ENCODE measurements at regions not wholly inside any gene's neighbourhood (a gene's known extent, or its start where the extent isn't known, plus 50 kb on each side); places are given as distances from the start of the nearest gene placed in this dataset.

- H4K20me1 ChIP-seq (ENCODE audit: control insufficient read depth, insufficient read depth), result no peaks in the 10 kb centered on the region
- H2AFZ ChIP-seq (ENCODE audit: control insufficient read depth, low read depth, low read length), result no peak overlapping the region
- ATAC-seq, result no peak
- no peaks in the 10 kb centered on the region for H3K9me3 ChIP-seq (replicated peaks; ENCODE audit: control insufficient read depth, insufficient read depth, low read length)
- ChIA-PET POLR2A (no interaction called here), SMC1A (ENCODE audit: uncharacterized antibody, unreplicated experiment) (no interaction called here), RAD21 (ENCODE audit: unreplicated experiment) (no interaction called here), CTCF (no interaction called here)
- TF ChIP-seq EP300 (IDR thresholded peaks at IDR 0.05; ENCODE audit: borderline replicate concordance in 1 of 2, control insufficient read depth in 1 of 2, low read depth in 2 of 2, low read length in 2 of 2), result no peak
- no peak for TF ChIP-seq GATAD2B (conservative IDR thresholded peaks at IDR 0.05; ENCODE audit: low read depth)
- TF ChIP-seq SMAD5 (IDR thresholded peaks at IDR 0.05; ENCODE audit: low read depth), result no peak
- TF ChIP-seq SMAD1 (IDR thresholded peaks at IDR 0.05; ENCODE audit: low read depth, partially characterized antibody), result no peak
- no peak for TF ChIP-seq HDAC6 (IDR thresholded peaks at IDR 0.05; ENCODE audit: unreplicated experiment)
- TF ChIP-seq RELA (IDR thresholded peaks at IDR 0.05; ENCODE audit: borderline replicate concordance, partially characterized antibody), result no peak
- no peak for TF ChIP-seq JUNB (IDR thresholded peaks at IDR 0.05)
- TF ChIP-seq, protein P1, sequence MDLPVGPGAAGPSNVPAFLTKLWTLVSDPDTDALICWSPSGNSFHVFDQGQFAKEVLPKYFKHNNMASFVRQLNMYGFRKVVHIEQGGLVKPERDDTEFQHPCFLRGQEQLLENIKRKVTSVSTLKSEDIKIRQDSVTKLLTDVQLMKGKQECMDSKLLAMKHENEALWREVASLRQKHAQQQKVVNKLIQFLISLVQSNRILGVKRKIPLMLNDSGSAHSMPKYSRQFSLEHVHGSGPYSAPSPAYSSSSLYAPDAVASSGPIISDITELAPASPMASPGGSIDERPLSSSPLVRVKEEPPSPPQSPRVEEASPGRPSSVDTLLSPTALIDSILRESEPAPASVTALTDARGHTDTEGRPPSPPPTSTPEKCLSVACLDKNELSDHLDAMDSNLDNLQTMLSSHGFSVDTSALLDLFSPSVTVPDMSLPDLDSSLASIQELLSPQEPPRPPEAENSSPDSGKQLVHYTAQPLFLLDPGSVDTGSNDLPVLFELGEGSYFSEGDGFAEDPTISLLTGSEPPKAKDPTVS (IDR thresholded peaks at IDR 0.05; ENCODE audit: low read depth, low read length), result no peak
- no peak for TF ChIP-seq SUPT20H (IDR thresholded peaks at IDR 0.05; ENCODE audit: borderline replicate concordance, control insufficient read depth, low read depth, low read length)
- TF ChIP-seq ZSCAN29 (IDR thresholded peaks at IDR 0.05), result no peak
- no peak for TF ChIP-seq ATF2 (IDR thresholded peaks at IDR 0.05; ENCODE audit: low read length)
- no peak for TF ChIP-seq NR2F1 (conservative IDR thresholded peaks at IDR 0.05)
- TF ChIP-seq FOS (IDR thresholded peaks at IDR 0.05; ENCODE audit: borderline replicate concordance, extremely low read depth, insufficient read length), result no peak
- TF ChIP-seq POU2F2 (IDR thresholded peaks at IDR 0.05; ENCODE audit: borderline replicate concordance, low read depth, low read length), result no peak
- TF ChIP-seq, protein P2, sequence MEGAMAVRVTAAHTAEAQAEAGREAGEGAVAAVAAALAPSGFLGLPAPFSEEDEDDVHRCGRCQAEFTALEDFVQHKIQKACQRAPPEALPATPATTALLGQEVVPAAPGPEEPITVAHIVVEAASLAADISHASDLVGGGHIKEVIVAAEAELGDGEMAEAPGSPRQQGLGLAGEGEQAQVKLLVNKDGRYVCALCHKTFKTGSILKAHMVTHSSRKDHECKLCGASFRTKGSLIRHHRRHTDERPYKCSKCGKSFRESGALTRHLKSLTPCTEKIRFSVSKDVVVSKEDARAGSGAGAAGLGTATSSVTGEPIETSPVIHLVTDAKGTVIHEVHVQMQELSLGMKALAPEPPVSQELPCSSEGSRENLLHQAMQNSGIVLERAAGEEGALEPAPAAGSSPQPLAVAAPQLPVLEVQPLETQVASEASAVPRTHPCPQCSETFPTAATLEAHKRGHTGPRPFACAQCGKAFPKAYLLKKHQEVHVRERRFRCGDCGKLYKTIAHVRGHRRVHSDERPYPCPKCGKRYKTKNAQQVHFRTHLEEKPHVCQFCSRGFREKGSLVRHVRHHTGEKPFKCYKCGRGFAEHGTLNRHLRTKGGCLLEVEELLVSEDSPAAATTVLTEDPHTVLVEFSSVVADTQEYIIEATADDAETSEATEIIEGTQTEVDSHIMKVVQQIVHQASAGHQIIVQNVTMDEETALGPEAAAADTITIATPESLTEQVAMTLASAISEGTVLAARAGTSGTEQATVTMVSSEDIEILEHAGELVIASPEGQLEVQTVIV (IDR thresholded peaks at IDR 0.05; ENCODE audit: borderline replicate concordance, partially characterized antibody), result no peak
- TF ChIP-seq PAX5 (IDR thresholded peaks at IDR 0.05; ENCODE audit: borderline replicate concordance, low read depth, low read length), result no peak
- no peak overlapping the region for H3K4me2 ChIP-seq (ENCODE audit: control insufficient read depth, insufficient read depth)
- H3K79me2 ChIP-seq (ENCODE audit: control insufficient read depth, insufficient read depth, low read length), result no peaks in the 10 kb centered on the region
- H3K27ac ChIP-seq (ENCODE audit: control insufficient read depth, insufficient read depth), result no peak overlapping the region
- no peaks in the 10 kb centered on the region for H3K36me3 ChIP-seq (ENCODE audit: control insufficient read depth in 2 of 2, insufficient read depth in 2 of 2, low read length in 1 of 2)
- H3K27me3 ChIP-seq (replicated peaks in 1 of 2; ENCODE audit: control insufficient read depth in 2 of 2, insufficient read depth in 2 of 2, low read length in 1 of 2), result no peaks in the 10 kb centered on the region
- DNase-seq (ENCODE audit: low read depth, low spot score), result no peak
- FAIRE-seq, result no peak
- H3K9ac ChIP-seq (ENCODE audit: control insufficient read depth, insufficient read depth, low read length), result no peak overlapping the region
- in situ Hi-C loops (cut with MboI) (no loop called here), intact Hi-C loops (cut with micrococcal nuclease; ENCODE audit: unreplicated experiment) (no loop called here)
- BruUV-seq (replicated peaks), result no TSS peak
- 75% methylated on average over 1 of the region's 1 CpG for WGBS (ENCODE audit: insufficient coverage, insufficient replicate concordance, low lambda C conversion rate, missing lambda C conversion rate)
- H3K4me3 ChIP-seq, result no peak overlapping the region
- H3K4me1 ChIP-seq (ENCODE audit: control insufficient read depth, insufficient read depth, low read length), result no peaks in the 10 kb centered on the region
These were observed 1256.4 kb downstream of the FAM181B start for GRCh38 chr11:81477277-81477676.
